BLaER1 (cell line): ENCODE measurements at regions not wholly inside any gene's neighbourhood (a gene's known extent, or its start where the extent isn't known, plus 50 kb on each side); places are given as distances from the start of the nearest gene placed in this dataset.

Source experiments
- H3K27ac ChIP-seq: shearing (Covaris generic); formaldehyde crosslinking; 2 replicates; pipeline ENCODE4 v1.8.1; 2022
- H3K27me3 ChIP-seq: shearing (Covaris generic); formaldehyde crosslinking; 2 replicates; pipeline ENCODE4 v1.8.1; 2022
- H3K36me3 ChIP-seq: shearing (Covaris generic); formaldehyde crosslinking; 2 replicates; pipeline ENCODE4 v1.8.1; 2022
- H3K4me1 ChIP-seq: shearing (Covaris generic); formaldehyde crosslinking; 2 replicates; pipeline ENCODE4 v1.8.1; 2022
- H3K4me2 ChIP-seq: shearing (Covaris generic); formaldehyde crosslinking; 2 replicates; pipeline ENCODE4 v1.8.1; 2022
- H3K4me3 ChIP-seq: shearing (Covaris generic); formaldehyde crosslinking; 2 replicates; pipeline ENCODE4 v1.8.1; 2022
- H3K9ac ChIP-seq: shearing (Covaris generic); formaldehyde crosslinking; 2 replicates; pipeline ENCODE4 v1.8.1; 2022
- H3K9me3 ChIP-seq: shearing (Covaris generic); formaldehyde crosslinking; 2 replicates; pipeline ENCODE4 v1.8.1; 2022
- H4K20me1 ChIP-seq: shearing (Covaris generic); formaldehyde crosslinking; 2 replicates; pipeline ENCODE4 v1.8.1; 2022
- Cebpa-rat ChIP-seq: shearing (Covaris generic); IDR thresholded peaks from 2 replicates; pipeline ENCODE4 v1.8.1; 2022

- H3K36me3 ChIP-seq: no peaks in the 10 kb centered on the region
- H3K4me1 ChIP-seq: peaks cover 6% of the 10 kb centered on the region
- no peak overlapping the region for H3K9ac ChIP-seq
- no peaks in the 10 kb centered on the region for H3K27me3 ChIP-seq
- H3K27ac ChIP-seq: no peak overlapping the region
- TF ChIP-seq Cebpa-rat: no peak
- no peaks in the 10 kb centered on the region for H3K9me3 ChIP-seq
- H3K4me2 ChIP-seq: no peak overlapping the region
- no peaks in the 10 kb centered on the region for H4K20me1 ChIP-seq
- H3K4me3 ChIP-seq: no peak overlapping the region
Measured at GRCh38 chr16:80367037-80367658, 173.6 kb upstream of the DYNLRB2 start.

GRCh38 chr16:80366023-80366422 is 174.8 kb upstream of the DYNLRB2 start:
- TF ChIP-seq Cebpa-rat: no peak

GRCh38 chr16:80362816-80363215 is 178.0 kb upstream of the DYNLRB2 start:
- no peak overlapping the region for H3K4me2 ChIP-seq
- TF ChIP-seq Cebpa-rat: no peak

More at GRCh38 chr16:80366023-80366422, 174.8 kb upstream of the DYNLRB2 start:
- Histone ChIP-seq H3K9ac (no peak overlapping the region), H3K36me3 (no peaks in the 10 kb centered on the region), H3K4me2 (no peak overlapping the region), H3K27me3 (no peaks in the 10 kb centered on the region), H3K9me3 (no peaks in the 10 kb centered on the region), H3K4me1 (no peaks in the 10 kb centered on the region), H3K4me3 (no peak overlapping the region), H4K20me1 (no peaks in the 10 kb centered on the region), H3K27ac (no peak overlapping the region)

GRCh38 chr16:80356365-80356764 is 184.4 kb upstream of the DYNLRB2 start:
- Histone ChIP-seq H3K36me3 (no peaks in the 10 kb centered on the region), H3K27ac (no peak overlapping the region), H3K9me3 (no peaks in the 10 kb centered on the region), H3K27me3 (no peaks in the 10 kb centered on the region), H3K9ac (no peak overlapping the region), H3K4me1 (no peaks in the 10 kb centered on the region), H3K4me3 (no peak overlapping the region), H3K4me2 (no peak overlapping the region), H4K20me1 (no peaks in the 10 kb centered on the region)
- TF ChIP-seq Cebpa-rat: no peak

More at GRCh38 chr16:80362816-80363215, 178.0 kb upstream of the DYNLRB2 start:
- Histone ChIP-seq H3K9me3 (no peaks in the 10 kb centered on the region), H3K9ac (no peak overlapping the region), H4K20me1 (no peaks in the 10 kb centered on the region), H3K27ac (no peak overlapping the region), H3K27me3 (no peaks in the 10 kb centered on the region), H3K4me3 (no peak overlapping the region), H3K36me3 (no peaks in the 10 kb centered on the region), H3K4me1 (no peaks in the 10 kb centered on the region)

- H3K4me1 ChIP-seq: no peaks in the 10 kb centered on the region
- no peaks in the 10 kb centered on the region for H4K20me1 ChIP-seq
- H3K27me3 ChIP-seq: no peaks in the 10 kb centered on the region
Measured at GRCh38 chr16:80355335-80355734, 185.5 kb upstream of the DYNLRB2 start.

GRCh38 chr16:80350061-80350460 is 190.7 kb upstream of the DYNLRB2 start:
- H3K9ac ChIP-seq: no peak overlapping the region
- H3K4me1 ChIP-seq: peaks cover 37% of the 10 kb centered on the region
- H3K36me3 ChIP-seq: no peaks in the 10 kb centered on the region
- no peak overlapping the region for H3K4me2 ChIP-seq
- H3K27ac ChIP-seq: no peak overlapping the region
- no peak for TF ChIP-seq Cebpa-rat
- no peak overlapping the region for H3K4me3 ChIP-seq
- no peaks in the 10 kb centered on the region for H4K20me1 ChIP-seq
- H3K9me3 ChIP-seq: no peaks in the 10 kb centered on the region
- H3K27me3 ChIP-seq: no peaks in the 10 kb centered on the region

More at GRCh38 chr16:80355335-80355734, 185.5 kb upstream of the DYNLRB2 start:
- no peak overlapping the region for H3K4me2 ChIP-seq
- no peaks in the 10 kb centered on the region for H3K9me3 ChIP-seq
- no peaks in the 10 kb centered on the region for H3K36me3 ChIP-seq
- no peak overlapping the region for H3K4me3 ChIP-seq
- no peak overlapping the region for H3K27ac ChIP-seq
- TF ChIP-seq Cebpa-rat: no peak
- no peak overlapping the region for H3K9ac ChIP-seq

GRCh38 chr16:80347900-80348299 is 192.9 kb upstream of the DYNLRB2 start:
- Histone ChIP-seq H3K27me3 (no peaks in the 10 kb centered on the region), H3K4me3 (no peak overlapping the region), H3K4me2 (peak overlapping the region; percentile 72), H4K20me1 (no peaks in the 10 kb centered on the region), H3K9me3 (no peaks in the 10 kb centered on the region), H3K36me3 (no peaks in the 10 kb centered on the region), H3K9ac (no peak overlapping the region), H3K4me1 (peaks cover 46% of the 10 kb centered on the region), H3K27ac (no peak overlapping the region)
- TF ChIP-seq Cebpa-rat: no peak

GRCh38 chr16:80347002-80347401 is 193.8 kb upstream of the DYNLRB2 start:
- TF ChIP-seq Cebpa-rat: no peak
- peak overlapping the region; percentile 72 for H3K4me2 ChIP-seq

GRCh38 chr16:80346111-80346632 is 194.6 kb upstream of the DYNLRB2 start:
- TF ChIP-seq Cebpa-rat: no peak
- peak overlapping the region; percentile 5; the same call in 1 of the 2 replicates for H3K4me3 ChIP-seq
- no peak overlapping the region for H3K27ac ChIP-seq
- peaks cover 56% of the 10 kb centered on the region for H3K4me1 ChIP-seq
- no peaks in the 10 kb centered on the region for H3K9me3 ChIP-seq
- H4K20me1 ChIP-seq: no peaks in the 10 kb centered on the region
- H3K4me2 ChIP-seq: peak overlapping the region; percentile 72
- no peaks in the 10 kb centered on the region for H3K36me3 ChIP-seq
- H3K27me3 ChIP-seq: no peaks in the 10 kb centered on the region
- no peak overlapping the region for H3K9ac ChIP-seq

More at GRCh38 chr16:80347002-80347401, 193.8 kb upstream of the DYNLRB2 start:
- Histone ChIP-seq H3K27me3 (no peaks in the 10 kb centered on the region), H3K4me3 (peak overlapping the region; percentile 5; the same call in 1 of the 2 replicates), H4K20me1 (no peaks in the 10 kb centered on the region), H3K36me3 (no peaks in the 10 kb centered on the region), H3K27ac (no peak overlapping the region), H3K9ac (no peak overlapping the region), H3K9me3 (no peaks in the 10 kb centered on the region), H3K4me1 (peaks cover 48% of the 10 kb centered on the region)

- TF ChIP-seq Cebpa-rat: no peak
- H3K9me3 ChIP-seq: no peaks in the 10 kb centered on the region
- no peak overlapping the region for H3K9ac ChIP-seq
- H3K4me2 ChIP-seq: peak overlapping the region; percentile 72
- H3K27me3 ChIP-seq: no peaks in the 10 kb centered on the region
- H3K4me3 ChIP-seq: no peak overlapping the region
- peaks cover 61% of the 10 kb centered on the region for H3K4me1 ChIP-seq
- H3K27ac ChIP-seq: no peak overlapping the region
- no peaks in the 10 kb centered on the region for H4K20me1 ChIP-seq
- H3K36me3 ChIP-seq: no peaks in the 10 kb centered on the region
Measured at GRCh38 chr16:80345701-80346100, 195.1 kb upstream of the DYNLRB2 start.
